RKO (cell line): ENCODE measurements at regions not wholly inside any gene's neighbourhood (a gene's known extent, or its start where the extent isn't known, plus 50 kb on each side); places are given as distances from the start of the nearest gene placed in this dataset.
"Not testable (repeated sequence)": the region's sequence is repeated elsewhere in the genome, so short reads cannot be mapped to it uniquely, and the experiment has no call there.

Experiments
- DNase-seq: peaks from one replicate; pipeline ENCODE4 v3.0.0-alpha.2; 2016; ENCODE audit warnings: low spot score

DNA sequence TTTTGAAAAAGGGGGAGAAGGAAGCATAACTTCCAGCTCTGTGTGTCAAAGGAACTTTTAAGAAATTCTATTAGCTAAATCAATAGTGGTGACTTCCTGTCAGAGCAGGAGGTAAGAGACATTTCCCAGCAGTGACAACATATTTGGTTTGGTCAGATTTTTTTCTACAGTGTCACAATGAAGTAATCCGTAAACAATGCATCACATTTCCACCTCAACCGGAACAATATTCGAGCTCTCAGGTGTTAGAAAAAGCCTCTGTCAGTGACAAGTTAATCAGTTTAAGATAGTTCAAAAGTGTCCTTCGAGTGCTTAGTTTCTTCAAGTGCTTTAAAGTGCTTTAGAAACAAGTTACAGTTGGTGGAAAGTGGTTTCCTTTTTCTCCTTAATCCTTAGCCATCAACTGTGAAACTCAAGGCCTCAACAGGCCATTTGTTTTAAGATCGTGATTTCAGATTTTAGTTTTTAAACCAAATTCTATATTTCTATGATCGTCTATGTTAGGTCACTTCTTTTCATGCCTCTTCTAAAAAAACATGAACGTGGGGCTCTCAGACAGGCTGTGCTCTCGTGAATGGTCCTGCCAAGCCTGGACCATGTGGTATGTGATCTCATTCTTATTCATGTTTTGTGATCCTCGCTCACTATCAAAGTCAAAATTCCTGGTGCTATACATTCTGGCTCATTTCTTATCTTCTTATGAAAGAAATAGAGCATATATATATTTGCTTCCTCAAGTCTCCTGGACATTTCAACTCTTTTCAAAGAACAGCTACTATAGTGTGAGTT, 181.9 kb upstream of the HMHB1 start:
- peak; percentile 2 for DNase-seq

GRCh38 chr5:143625048-143625447, 186.9 kb upstream of the HMHB1 start:
- DNase-seq = not testable (repeated sequence)

GRCh38 chr5:143624465-143624864, 187.5 kb upstream of the HMHB1 start:
- no peak for DNase-seq

GRCh38 chr5:143619040-143619439, 192.9 kb upstream of the HMHB1 start:
- DNase-seq = no peak

- no peak for DNase-seq
These were observed 193.8 kb upstream of the HMHB1 start for GRCh38 chr5:143618141-143618540.

DNA sequence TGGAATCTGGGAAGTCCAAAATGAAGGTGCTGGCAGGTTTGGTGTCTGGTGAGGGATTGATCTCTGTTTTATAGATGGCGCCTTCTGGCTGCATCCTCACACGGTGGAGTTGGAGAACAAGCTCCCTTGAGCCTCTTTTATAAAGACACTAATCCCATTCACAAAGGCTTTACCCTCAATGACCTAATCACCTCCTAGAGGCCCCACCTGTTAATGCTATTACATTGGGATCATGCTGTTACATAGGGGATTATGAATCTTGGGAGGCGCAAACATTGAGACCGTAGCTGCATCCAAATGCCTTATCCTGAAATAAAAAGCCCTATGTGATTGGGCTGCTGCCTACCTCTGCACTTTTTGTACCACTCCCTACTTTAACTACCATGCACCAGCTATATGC, 197.1 kb upstream of the HMHB1 start:
- DNase-seq = no peak

DNA sequence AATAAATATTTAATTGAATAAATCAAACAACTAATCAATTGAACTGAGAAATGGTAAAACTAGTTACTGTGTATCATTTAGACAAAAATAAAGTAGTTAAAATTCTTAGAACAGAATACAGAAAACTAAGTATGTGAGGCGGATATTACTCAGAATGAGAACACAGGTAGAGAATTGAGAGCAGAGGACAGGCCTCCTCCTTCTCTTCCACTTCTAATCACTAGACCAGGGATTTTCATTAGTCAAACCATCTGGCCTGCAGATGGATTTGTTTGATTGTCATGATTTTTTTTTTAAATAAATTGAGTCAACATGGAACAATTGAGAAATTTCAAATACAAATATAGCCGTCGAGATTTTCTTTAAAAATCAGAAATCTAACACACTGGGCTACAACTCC, 198.6 kb upstream of the HMHB1 start:
- DNase-seq = no peak

DNA sequence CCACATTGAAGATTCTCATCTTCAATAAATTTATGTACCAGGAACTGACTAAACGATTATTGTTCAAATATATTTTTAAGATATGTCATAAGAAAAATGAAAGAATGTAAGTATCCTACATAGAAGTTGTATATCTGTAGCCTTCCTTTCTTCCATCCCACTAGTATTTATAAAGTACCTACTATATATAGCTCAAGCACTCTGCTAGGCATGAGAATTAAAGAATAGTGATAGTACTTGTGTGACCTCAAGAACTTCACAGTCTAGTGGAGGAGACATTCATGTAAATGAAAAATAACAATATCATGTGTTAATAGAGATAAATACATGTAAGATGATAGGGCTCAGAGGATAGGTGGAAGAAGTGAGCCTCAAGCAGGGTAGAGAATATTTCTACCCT, 201.0 kb upstream of the HMHB1 start:
- DNase-seq = no peak

GRCh38 chr5:143606043-143606752, 202.7 kb upstream of the NR3C1 start:
- peak; percentile 37 for DNase-seq

DNA sequence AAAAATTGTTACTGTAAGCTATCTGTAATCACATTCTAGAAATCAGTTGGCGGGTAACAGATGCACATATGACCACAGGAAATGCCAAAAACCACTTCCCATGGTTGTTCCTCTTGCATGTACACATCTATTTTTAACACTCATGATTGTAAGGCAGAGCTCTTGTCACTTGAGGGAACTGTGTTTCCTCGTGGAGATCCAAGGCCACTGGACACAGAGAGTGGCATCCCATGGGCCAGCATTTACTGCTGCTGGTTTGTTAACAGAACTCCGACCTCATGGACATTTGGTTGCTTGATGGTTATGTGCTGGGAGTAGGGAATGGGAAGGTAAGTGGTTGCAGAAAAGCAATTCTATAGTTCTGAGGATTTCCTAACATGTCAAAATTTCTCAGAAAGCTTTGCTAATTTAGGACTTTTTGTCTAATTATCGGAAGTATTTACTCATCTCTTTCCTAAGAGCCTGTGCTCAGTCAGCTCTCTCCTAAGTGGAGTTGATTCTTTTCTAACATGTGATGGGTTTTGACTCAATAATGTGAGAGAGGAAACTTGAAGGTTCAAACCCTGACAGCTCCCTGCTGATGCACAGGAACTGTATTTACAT, 202.0 kb upstream of the NR3C1 start:
- DNase-seq = no peak

DNA sequence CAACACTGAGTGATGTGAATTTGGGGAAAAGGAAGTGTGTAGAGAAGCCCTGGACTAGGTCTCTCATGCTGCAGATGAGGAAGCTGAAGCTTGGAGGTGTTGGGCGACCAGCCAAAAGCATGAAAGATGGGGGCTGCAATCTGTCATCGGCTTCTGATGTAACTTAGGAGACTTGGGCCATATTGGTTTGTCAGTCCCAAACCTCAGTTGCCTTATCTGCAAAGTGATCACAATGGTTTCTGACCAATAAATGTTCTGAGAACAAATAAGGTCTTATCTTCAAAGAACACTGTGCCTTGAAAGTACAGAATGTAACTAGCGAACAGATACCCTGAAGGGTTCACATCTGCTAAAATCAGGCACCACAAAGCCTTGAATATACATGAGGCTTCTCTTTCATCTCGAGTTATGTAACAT, 198.4 kb upstream of the NR3C1 start:
- DNase-seq = no peak

- DNase-seq = no peak
These were observed 197.9 kb upstream of the NR3C1 start for GRCh38 chr5:143601357-143601756.

- DNase-seq = no peak
These were observed 197.1 kb upstream of the NR3C1 start for GRCh38 chr5:143600396-143601075.

GRCh38 chr5:143599474-143599873, 196.0 kb upstream of the NR3C1 start:
- no peak for DNase-seq

DNA sequence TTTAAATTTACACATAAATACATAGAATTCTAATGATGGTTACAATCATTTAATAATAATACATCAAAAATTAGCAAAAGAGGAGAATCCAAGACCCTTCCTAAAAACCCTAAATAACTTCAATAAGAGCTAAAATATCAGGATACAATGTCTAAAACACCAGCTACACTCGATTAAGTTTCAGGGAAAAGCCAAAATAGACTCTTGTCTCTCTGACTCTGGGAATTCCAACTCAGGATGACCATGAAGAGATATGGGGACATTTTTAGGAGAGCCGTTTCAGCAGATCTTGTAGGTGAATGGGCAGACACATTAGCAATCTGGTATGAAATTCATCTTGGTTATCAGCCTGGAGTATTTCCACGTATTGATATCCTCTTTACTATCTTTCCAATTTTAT, 193.3 kb upstream of the NR3C1 start:
- no peak for DNase-seq

DNA sequence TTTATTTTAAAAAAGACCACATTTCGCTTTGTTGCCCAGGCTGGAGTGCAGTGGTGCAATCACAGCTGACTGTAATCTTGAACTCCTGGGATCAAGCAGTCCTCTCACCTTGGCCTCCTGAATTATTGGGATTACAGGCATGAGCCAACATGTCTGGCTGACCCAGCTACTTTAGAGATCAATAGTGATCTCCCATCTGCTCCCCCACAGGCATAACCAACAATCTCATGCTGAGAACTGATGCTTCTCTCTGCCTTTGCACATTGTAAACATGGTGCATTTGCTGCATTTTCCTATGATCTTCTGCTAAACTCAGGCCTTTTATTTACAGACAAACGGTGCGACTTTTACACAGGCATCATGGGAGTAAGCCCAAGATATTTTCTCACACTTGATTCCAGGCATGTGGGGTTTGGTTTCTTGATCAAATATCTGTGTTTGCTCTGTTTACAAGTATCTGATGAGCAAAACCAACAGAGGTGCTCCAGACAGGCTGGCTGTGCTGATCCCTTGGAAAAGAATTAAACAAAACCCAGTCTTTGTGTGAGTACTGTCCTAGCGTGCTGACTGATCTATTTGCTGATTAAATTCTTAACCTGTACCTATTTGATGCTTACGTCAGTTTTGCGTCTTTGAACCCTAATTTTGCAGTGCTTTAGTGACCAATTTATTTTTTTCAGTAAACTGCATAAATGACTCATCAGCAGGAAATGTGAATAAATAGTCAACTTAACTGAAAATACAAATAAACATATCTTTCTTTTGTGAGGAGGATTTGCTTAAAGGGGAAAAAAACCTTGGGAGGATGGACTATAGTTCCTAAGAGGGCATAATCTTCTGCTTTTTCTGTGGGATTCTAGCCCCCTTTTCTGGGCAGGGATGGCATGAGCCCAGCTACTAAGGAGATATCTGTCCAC, 191.7 kb upstream of the NR3C1 start:
- DNase-seq = no peak

DNA sequence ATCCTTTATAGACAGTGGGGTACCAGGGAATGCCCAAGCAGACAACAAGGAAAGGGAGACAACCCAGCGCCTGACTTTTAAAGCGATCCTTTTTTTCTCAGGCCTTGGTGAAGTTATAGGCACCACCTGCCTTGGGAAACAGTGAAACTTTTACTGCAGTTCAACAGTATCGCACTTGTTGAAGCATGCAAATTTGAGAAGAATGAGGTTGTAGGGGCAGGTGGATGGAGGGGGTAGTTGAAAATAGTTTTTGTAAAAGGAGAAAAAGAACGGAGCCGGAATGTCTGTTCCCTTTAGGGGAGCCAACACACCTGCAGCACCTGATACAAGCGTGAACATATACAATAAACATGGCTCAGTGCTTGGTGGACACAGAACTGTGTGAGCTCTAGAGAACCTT, 190.2 kb upstream of the NR3C1 start:
- DNase-seq = no peak

- DNase-seq = peak; percentile 12
These were observed 189.2 kb upstream of the NR3C1 start for GRCh38 chr5:143592648-143593047.

- DNase-seq = no peak
These were observed 185.6 kb upstream of the NR3C1 start for GRCh38 chr5:143588933-143589662.

- not testable (repeated sequence) for DNase-seq
These were observed 184.6 kb upstream of the NR3C1 start for GRCh38 chr5:143588121-143588520.
